ENCODE measurements at regions not wholly inside any gene's neighbourhood (a gene's known extent, or its start where the extent isn't known, plus 50 kb on each side); places are given as distances from the start of the nearest gene placed in this dataset.

DNA sequence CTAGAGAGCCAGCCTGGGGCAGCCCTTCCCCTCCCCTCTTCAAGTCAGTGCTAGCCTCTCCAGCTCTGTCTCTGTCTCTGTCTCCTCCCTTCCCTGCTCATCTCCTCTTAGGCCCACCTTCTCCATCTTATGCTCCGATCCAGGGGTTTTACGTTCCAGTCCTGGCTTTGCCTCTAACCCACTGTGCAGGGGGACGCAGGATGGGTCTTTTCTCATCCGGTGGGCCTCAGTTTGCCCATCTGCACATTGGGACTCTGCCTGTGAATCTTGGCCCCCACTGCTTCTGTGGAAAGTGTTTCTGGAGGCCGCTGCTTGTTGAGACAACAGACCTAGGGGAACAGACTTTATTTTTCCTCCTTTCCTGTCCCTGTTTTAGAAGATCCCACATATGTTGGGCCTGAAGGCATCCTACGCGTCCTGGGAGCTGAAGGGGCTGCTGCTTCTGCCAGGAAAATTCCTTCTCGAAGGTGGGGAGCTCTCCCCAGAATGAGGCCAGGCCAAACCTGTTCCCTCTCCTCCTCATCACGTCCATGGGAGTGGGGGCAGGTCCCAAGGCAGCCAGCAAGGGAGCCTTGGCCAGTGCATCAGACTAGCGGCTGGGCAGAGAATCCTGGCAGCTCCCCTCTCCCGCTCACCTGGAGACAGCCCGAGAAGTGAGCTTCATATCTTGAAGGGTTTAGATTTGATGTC lies 99.5 kb upstream of the CSF3R start:
- no peak for TF ChIP-seq RFX5 (IDR thresholded peaks at IDR 0.05)
- TF ChIP-seq JUN (IDR thresholded peaks at IDR 0.05): no peak
- no peak for TF ChIP-seq RNF2 (IDR thresholded peaks at IDR 0.05; ENCODE audit: borderline replicate concordance, low read depth)
- TF ChIP-seq EP300 (IDR thresholded peaks at IDR 0.05): no peak
- no peak for TF ChIP-seq SMC3 (IDR thresholded peaks at IDR 0.05)
- TF ChIP-seq CHD2 (IDR thresholded peaks at IDR 0.05; ENCODE audit: low read length, partially characterized antibody): no peak
- TF ChIP-seq, protein P1, sequence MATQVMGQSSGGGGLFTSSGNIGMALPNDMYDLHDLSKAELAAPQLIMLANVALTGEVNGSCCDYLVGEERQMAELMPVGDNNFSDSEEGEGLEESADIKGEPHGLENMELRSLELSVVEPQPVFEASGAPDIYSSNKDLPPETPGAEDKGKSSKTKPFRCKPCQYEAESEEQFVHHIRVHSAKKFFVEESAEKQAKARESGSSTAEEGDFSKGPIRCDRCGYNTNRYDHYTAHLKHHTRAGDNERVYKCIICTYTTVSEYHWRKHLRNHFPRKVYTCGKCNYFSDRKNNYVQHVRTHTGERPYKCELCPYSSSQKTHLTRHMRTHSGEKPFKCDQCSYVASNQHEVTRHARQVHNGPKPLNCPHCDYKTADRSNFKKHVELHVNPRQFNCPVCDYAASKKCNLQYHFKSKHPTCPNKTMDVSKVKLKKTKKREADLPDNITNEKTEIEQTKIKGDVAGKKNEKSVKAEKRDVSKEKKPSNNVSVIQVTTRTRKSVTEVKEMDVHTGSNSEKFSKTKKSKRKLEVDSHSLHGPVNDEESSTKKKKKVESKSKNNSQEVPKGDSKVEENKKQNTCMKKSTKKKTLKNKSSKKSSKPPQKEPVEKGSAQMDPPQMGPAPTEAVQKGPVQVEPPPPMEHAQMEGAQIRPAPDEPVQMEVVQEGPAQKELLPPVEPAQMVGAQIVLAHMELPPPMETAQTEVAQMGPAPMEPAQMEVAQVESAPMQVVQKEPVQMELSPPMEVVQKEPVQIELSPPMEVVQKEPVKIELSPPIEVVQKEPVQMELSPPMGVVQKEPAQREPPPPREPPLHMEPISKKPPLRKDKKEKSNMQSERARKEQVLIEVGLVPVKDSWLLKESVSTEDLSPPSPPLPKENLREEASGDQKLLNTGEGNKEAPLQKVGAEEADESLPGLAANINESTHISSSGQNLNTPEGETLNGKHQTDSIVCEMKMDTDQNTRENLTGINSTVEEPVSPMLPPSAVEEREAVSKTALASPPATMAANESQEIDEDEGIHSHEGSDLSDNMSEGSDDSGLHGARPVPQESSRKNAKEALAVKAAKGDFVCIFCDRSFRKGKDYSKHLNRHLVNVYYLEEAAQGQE (IDR thresholded peaks at IDR 0.05): no peak
- TF ChIP-seq, protein P2, sequence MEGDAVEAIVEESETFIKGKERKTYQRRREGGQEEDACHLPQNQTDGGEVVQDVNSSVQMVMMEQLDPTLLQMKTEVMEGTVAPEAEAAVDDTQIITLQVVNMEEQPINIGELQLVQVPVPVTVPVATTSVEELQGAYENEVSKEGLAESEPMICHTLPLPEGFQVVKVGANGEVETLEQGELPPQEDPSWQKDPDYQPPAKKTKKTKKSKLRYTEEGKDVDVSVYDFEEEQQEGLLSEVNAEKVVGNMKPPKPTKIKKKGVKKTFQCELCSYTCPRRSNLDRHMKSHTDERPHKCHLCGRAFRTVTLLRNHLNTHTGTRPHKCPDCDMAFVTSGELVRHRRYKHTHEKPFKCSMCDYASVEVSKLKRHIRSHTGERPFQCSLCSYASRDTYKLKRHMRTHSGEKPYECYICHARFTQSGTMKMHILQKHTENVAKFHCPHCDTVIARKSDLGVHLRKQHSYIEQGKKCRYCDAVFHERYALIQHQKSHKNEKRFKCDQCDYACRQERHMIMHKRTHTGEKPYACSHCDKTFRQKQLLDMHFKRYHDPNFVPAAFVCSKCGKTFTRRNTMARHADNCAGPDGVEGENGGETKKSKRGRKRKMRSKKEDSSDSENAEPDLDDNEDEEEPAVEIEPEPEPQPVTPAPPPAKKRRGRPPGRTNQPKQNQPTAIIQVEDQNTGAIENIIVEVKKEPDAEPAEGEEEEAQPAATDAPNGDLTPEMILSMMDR (IDR thresholded peaks at IDR 0.05): no peak
- TF ChIP-seq BHLHE40 (IDR thresholded peaks at IDR 0.05; ENCODE audit: low read depth, low read length): no peak

All from A549 (cell line).